MCF 10A (cell line): ENCODE measurements at regions not wholly inside any gene's neighbourhood (a gene's known extent, or its start where the extent isn't known, plus 50 kb on each side); places are given as distances from the start of the nearest gene placed in this dataset.

Source experiments
- BruUV-seq: library from RNA; stranded (reverse); fragments of 400-500 nt; replicated peaks from 2 replicates; lab custom pipeline; 2021; lab: Mats Ljungman, UMichigan
- CTCF ChIA-PET: fragments of 300-600 bp; sonication (Branson Sonifier 250); formaldehyde crosslinking; extraction: SDS; loops from one replicate; lab custom pipeline; 2021; ENCODE audit warnings: antibody characterized with exemption, inconsistent platforms; lab: Yijun Ruan, JAX
- POLR2A ChIA-PET: fragments of 300-600, 350-650 bp; sonication (Branson Sonifier 250); formaldehyde crosslinking; extraction: SDS; loops from one replicate; lab custom pipeline; 2020; ENCODE audit warnings: antibody characterized with exemption, inconsistent platforms; lab: Yijun Ruan, JAX
- DNase-seq: peaks from one replicate; pipeline ENCODE4 v3.0.0-alpha.2; 2018; ENCODE audit not compliant: unreplicated experiment
- H3K27ac Mint-ChIP-seq: one replicate; pipeline ENCODE4 v1.8.0; 2022; ENCODE audit warnings: mild to moderate bottlenecking, low read depth, mixed read lengths; ENCODE audit not compliant: unreplicated experiment
- H3K27me3 Mint-ChIP-seq: one replicate; pipeline ENCODE4 v1.8.0; 2022; ENCODE audit warnings: mixed read lengths; ENCODE audit not compliant: insufficient read depth, unreplicated experiment
- H3K36me3 Mint-ChIP-seq: one replicate; pipeline ENCODE4 v1.8.0; 2022; ENCODE audit warnings: mild to moderate bottlenecking, moderate library complexity, mixed read lengths; ENCODE audit not compliant: insufficient read depth, unreplicated experiment
- H3K4me1 Mint-ChIP-seq: one replicate; pipeline ENCODE4 v1.8.0; 2022; ENCODE audit warnings: mixed read lengths; ENCODE audit not compliant: insufficient read depth, unreplicated experiment
- H3K4me3 Mint-ChIP-seq: one replicate; pipeline ENCODE4 v1.8.0; 2022; ENCODE audit warnings: mild to moderate bottlenecking, moderate library complexity, mixed read lengths; ENCODE audit not compliant: unreplicated experiment
- H3K9me3 Mint-ChIP-seq: one replicate; pipeline ENCODE4 v1.8.0; 2022; ENCODE audit warnings: mixed read lengths; ENCODE audit not compliant: unreplicated experiment
- intact Hi-C: fragments of 100-400 bp; cut with micrococcal nuclease; formaldehyde crosslinking; loops from 2 replicates; pipeline ENCODE4 v1.14.1; 2022
- TF ChIP-seq, protein P1 (sequence below): fragments of 200-600 bp; IDR thresholded peaks from one replicate; pipeline ENCODE4 v1.8.0; 2022; ENCODE audit warnings: antibody characterized with exemption, mild to moderate bottlenecking; ENCODE audit not compliant: unreplicated experiment

DNA sequence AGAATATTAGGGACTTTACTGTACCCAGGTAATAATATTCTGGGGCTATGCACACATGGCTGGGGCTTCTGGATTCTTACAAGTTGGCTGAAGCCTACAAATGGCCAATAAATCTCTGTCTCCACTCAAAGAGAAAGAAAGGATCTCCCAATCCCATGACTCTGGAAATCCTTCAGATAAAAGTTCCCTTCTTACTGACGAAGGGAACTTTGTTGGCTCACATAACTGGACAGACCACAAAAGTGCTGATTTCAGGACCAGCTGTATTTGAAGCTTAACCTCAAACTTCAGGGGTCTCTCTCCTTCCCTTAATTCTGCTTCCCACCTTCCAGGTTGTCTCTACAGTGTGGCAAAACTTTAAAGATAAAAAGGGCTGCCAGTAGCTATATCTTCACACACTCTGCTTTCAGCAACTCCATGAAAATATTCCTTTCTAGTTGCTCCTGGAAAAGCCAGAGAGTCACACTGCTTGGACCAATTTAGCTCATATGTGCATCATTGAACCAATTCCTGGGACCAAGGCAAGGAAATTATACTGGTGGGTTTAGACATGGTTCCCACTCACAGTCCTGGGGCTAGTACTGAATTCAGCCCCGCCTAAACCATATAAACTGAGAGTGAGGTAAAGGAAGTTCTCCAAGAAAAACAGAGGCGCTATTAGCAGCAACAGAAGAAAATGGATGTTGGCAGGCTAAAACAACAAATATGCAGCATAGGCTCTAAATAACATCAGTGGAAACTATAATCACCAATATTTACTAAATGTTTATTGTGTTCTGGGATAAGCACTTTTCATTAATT is 290.0 kb upstream of the GADL1 start:
- no peak for DNase-seq
- Mint-ChIP-seq H3K4me3 (no peak overlapping the region), H3K4me1 (peaks cover 7% of the 10 kb centered on the region), H3K27ac (no peak overlapping the region), H3K27me3 (no peaks in the 10 kb centered on the region), H3K9me3 (no peaks in the 10 kb centered on the region), H3K36me3 (no peaks in the 10 kb centered on the region)
- TF ChIP-seq, protein P1, sequence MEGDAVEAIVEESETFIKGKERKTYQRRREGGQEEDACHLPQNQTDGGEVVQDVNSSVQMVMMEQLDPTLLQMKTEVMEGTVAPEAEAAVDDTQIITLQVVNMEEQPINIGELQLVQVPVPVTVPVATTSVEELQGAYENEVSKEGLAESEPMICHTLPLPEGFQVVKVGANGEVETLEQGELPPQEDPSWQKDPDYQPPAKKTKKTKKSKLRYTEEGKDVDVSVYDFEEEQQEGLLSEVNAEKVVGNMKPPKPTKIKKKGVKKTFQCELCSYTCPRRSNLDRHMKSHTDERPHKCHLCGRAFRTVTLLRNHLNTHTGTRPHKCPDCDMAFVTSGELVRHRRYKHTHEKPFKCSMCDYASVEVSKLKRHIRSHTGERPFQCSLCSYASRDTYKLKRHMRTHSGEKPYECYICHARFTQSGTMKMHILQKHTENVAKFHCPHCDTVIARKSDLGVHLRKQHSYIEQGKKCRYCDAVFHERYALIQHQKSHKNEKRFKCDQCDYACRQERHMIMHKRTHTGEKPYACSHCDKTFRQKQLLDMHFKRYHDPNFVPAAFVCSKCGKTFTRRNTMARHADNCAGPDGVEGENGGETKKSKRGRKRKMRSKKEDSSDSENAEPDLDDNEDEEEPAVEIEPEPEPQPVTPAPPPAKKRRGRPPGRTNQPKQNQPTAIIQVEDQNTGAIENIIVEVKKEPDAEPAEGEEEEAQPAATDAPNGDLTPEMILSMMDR = no peak
- POLR2A ChIA-PET = no interaction called here
- BruUV-seq = no TSS peak
- intact Hi-C loops = no loop called here
- CTCF ChIA-PET = no interaction called here

DNA sequence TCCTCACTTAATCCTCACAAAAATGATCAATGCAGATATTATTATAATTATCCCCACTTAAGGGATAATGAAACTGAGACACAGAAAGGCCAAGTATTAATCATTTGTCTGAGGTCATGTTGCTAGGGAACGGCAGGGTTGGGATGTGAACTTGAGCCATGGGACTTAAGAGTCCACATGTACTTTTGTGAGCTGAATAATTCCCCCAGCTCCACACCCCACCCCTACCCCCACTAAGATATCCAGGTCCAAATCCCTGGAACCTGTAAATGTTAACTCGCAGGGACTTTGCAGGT is 290.5 kb upstream of the GADL1 start:
- Mint-ChIP-seq H3K4me3 (no peak overlapping the region), H3K27me3 (no peaks in the 10 kb centered on the region), H3K27ac (no peak overlapping the region), H3K36me3 (no peaks in the 10 kb centered on the region), H3K9me3 (no peaks in the 10 kb centered on the region), H3K4me1 (peaks cover 7% of the 10 kb centered on the region)
- BruUV-seq = no TSS peak
- intact Hi-C loops = no loop called here
- POLR2A ChIA-PET = interaction anchor here (1.3 kb wide), 1 partner anchor 12 kb away, joined by 7 read pairs; no protein-coding TSS in a partner anchor
- DNase-seq = no peak
- CTCF ChIA-PET = no interaction called here
- TF ChIP-seq, protein P1 = no peak

DNA sequence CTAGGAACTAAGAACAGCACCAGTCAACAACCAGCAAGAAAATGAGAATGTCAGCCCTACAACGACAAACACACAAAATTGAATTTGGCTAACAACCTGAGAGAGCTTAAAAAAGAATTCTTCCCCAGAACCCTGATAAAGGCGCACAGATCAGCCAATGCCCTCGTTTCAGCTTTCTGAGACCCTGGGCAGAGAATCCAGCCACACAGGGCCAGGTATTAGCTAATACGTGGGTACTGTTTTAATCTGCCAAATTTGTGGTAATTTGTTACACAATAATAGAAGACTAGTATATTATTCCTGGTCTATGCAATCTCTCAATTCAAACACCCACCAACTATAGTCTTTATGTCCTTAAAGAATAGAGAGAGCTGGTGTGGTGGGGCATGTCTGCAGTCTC is 291.6 kb upstream of the GADL1 start:
- no peak overlapping the region for H3K4me3 Mint-ChIP-seq
- H3K27ac Mint-ChIP-seq = no peak overlapping the region
- BruUV-seq = no TSS peak
- no peak for DNase-seq
- TF ChIP-seq, protein P1 = no peak
- no peaks in the 10 kb centered on the region for H3K36me3 Mint-ChIP-seq
- no peaks in the 10 kb centered on the region for H3K9me3 Mint-ChIP-seq
- H3K4me1 Mint-ChIP-seq = peaks cover 7% of the 10 kb centered on the region
- ChIA-PET POLR2A (interaction anchor here (1.3 kb wide), 1 partner anchor 11 kb away, joined by 7 read pairs; no protein-coding TSS in a partner anchor), CTCF (interaction anchor here (0.5 to 0.6 kb wide), 2 partner anchors 9 to 24 kb away, joined by 3 read pairs; no protein-coding TSS in a partner anchor)
- H3K27me3 Mint-ChIP-seq = no peaks in the 10 kb centered on the region
- intact Hi-C loops = no loop called here

DNA sequence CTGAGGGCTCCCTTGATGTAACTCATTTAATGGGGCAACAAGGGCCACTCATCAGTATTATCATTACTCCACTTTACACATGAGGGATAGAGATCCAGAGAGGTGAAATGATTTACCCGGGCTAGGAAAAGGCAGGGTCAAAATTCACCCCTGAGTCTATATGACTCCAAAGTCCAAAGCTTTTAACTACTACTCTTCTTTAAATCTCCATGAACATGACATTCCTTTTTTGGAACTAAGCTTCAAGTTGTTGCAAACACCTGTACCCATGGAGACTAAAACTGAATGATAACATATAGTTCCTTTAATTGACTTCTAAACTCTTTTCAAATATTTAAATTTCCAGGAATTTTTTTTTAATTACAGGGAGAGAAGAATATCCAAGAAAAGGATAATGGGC is 292.9 kb upstream of the GADL1 start:
- intact Hi-C loops = no loop called here
- no peaks in the 10 kb centered on the region for H3K9me3 Mint-ChIP-seq
- H3K27ac Mint-ChIP-seq = no peak overlapping the region
- TF ChIP-seq, protein P1 = no peak
- no peak overlapping the region for H3K4me3 Mint-ChIP-seq
- CTCF ChIA-PET = interaction anchor here (0.6 to 1.2 kb wide), 4 partner anchors 14 to 260 kb away, joined by 4 to 5 read pairs (median 4); no protein-coding TSS in a partner anchor
- no peak for DNase-seq
- BruUV-seq = no TSS peak
- POLR2A ChIA-PET = interaction anchor here (0.5 to 0.7 kb wide), 3 partner anchors 339 to 597 kb away, joined by 3 to 5 read pairs (median 3); no protein-coding TSS in a partner anchor
- H3K4me1 Mint-ChIP-seq = peaks cover 7% of the 10 kb centered on the region
- H3K27me3 Mint-ChIP-seq = no peaks in the 10 kb centered on the region
- H3K36me3 Mint-ChIP-seq = no peaks in the 10 kb centered on the region
